ENCODE measurements at regions not wholly inside any gene's neighbourhood (a gene's known extent, or its start where the extent isn't known, plus 50 kb on each side); places are given as distances from the start of the nearest gene placed in this dataset.

DNA sequence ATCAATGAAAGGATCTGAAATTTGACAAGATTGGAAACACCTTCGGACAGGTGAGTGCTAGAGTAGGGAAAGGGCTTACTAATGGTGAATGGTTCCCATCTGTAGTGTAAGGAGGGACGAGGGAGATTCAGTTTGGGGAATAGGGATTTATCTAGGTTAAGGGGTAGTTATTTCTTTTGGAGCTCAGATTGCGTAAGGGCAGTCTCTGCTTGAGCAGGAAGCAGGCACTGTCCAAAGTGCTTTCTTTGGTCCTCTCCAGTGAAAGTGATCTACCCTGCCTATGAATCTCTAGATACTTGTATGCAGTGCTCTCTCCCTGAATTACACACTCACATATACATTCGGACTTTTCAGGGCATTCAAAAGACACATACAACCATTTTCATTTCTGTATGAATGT, 272.9 kb upstream of the FIGN start:
- no peaks in the 10 kb centered on the region for H3K27me3 ChIP-seq
- ATAC-seq (no peak), DNase-seq (no peak)
- TF ChIP-seq, protein P1, sequence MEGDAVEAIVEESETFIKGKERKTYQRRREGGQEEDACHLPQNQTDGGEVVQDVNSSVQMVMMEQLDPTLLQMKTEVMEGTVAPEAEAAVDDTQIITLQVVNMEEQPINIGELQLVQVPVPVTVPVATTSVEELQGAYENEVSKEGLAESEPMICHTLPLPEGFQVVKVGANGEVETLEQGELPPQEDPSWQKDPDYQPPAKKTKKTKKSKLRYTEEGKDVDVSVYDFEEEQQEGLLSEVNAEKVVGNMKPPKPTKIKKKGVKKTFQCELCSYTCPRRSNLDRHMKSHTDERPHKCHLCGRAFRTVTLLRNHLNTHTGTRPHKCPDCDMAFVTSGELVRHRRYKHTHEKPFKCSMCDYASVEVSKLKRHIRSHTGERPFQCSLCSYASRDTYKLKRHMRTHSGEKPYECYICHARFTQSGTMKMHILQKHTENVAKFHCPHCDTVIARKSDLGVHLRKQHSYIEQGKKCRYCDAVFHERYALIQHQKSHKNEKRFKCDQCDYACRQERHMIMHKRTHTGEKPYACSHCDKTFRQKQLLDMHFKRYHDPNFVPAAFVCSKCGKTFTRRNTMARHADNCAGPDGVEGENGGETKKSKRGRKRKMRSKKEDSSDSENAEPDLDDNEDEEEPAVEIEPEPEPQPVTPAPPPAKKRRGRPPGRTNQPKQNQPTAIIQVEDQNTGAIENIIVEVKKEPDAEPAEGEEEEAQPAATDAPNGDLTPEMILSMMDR (IDR thresholded peaks at IDR 0.05) = no peak
- intact Hi-C loops (cut with DNase I) = no loop called here
- no peaks in the 10 kb centered on the region for H3K4me1 ChIP-seq
- no peak overlapping the region for H3K4me3 ChIP-seq
- H3K36me3 ChIP-seq = no peaks in the 10 kb centered on the region
- H3K27ac ChIP-seq = no peak overlapping the region
- H3K9me3 ChIP-seq = no peaks in the 10 kb centered on the region

DNA sequence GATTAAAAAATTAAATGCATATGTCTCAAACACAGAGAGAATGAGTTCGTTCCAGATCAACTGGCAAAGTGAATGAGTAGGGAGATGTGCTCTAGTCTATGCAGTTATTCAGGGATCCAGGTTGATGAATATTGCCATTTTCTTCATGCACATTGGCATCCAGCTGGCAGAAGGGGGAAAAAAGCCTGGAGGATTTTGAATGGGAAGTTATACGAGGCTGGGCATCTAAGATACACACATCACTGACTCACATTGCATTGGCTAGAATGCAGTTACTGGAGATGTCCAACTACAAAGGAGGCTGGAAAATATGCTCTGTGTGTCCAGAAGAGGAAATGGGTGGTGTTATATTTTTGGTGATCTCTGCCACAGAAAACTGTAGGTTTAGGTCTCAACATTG, 270.9 kb upstream of the FIGN start:
- Histone ChIP-seq H3K36me3 (no peaks in the 10 kb centered on the region), H3K9me3 (no peaks in the 10 kb centered on the region), H3K4me3 (no peak overlapping the region), H3K27me3 (no peaks in the 10 kb centered on the region), H3K4me1 (no peaks in the 10 kb centered on the region), H3K27ac (no peak overlapping the region)
- no peak for ATAC-seq
- no peak for DNase-seq
- intact Hi-C loops (cut with DNase I) = no loop called here
- TF ChIP-seq, protein P1 (IDR thresholded peaks at IDR 0.05) = no peak

DNA sequence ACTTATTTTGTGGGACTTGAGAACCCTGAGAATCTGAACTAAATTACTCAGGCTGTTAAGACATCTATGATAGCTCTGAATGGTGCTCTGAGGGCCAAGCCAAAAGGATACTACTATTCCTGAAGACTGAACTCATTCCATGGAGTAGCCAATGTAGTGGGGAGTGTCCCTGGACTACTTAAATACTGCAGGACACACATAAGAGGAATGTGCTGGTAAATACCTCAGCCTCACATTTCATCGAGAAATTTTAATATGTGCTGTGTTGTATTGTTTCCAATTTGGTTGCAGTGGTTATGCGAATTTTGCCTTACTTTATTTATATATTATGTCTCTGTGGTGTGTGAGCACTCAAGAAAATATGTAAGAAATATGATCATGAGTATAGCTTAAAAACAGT, 264.4 kb upstream of the FIGN start:
- TF ChIP-seq, protein P1 (IDR thresholded peaks at IDR 0.05) = no peak
- Histone ChIP-seq H3K27me3 (no peaks in the 10 kb centered on the region), H3K4me1 (no peaks in the 10 kb centered on the region), H3K9me3 (no peaks in the 10 kb centered on the region), H3K27ac (no peak overlapping the region), H3K36me3 (no peaks in the 10 kb centered on the region), H3K4me3 (no peak overlapping the region)
- no peak for ATAC-seq
- no peak for DNase-seq
- intact Hi-C loops (cut with DNase I) = no loop called here

DNA sequence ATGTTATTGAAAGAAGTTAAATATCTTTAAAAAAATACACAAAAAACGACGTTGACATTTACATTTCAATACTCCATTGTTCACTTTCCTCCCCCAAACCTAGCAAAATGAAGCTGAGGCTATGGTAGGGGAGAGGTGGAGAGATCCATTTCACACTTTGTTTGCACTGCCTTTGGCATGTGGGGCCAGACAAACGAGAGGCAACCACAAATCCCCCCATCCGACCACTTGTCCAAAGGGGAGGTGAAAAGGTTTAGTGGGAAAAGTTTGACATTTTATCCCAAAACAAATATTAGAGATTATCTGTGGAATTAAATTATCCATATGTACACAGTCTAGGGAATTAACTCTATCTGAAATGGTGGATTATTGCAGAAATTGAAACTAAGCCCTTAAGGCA, 261.7 kb upstream of the FIGN start:
- TF ChIP-seq, protein P1 (IDR thresholded peaks at IDR 0.05) = no peak
- H3K27ac ChIP-seq = no peak overlapping the region
- H3K27me3 ChIP-seq = no peaks in the 10 kb centered on the region
- no peaks in the 10 kb centered on the region for H3K36me3 ChIP-seq
- H3K4me3 ChIP-seq = no peak overlapping the region
- no peak for ATAC-seq
- no peak for DNase-seq
- H3K9me3 ChIP-seq = no peaks in the 10 kb centered on the region
- intact Hi-C loops (cut with DNase I) = no loop called here
- no peaks in the 10 kb centered on the region for H3K4me1 ChIP-seq

DNA sequence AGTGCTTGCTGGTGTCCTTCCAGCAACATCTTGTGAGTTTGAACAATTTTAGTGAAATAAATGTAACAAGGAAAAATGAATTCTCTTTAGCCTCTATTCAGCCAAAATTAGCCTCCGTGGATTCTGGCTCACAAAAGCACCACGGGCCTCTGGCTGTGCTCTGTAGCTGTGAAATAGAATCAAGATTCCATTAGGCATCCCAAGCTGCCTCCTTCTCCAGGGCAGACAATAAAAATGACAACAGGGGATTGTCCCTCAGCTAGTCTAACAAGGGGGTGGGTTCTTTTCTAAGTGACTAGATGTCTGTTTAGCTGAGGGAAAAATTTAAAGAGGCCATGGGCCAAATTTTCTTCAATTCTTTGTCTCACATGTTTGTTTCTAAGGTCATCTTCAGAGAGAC, 254.7 kb upstream of the FIGN start:
- TF ChIP-seq, protein P1 (IDR thresholded peaks at IDR 0.05) = no peak
- DNase-seq (no peak), ATAC-seq (no peak)
- Histone ChIP-seq H3K4me1 (no peaks in the 10 kb centered on the region), H3K9me3 (no peaks in the 10 kb centered on the region), H3K4me3 (no peak overlapping the region), H3K27ac (no peak overlapping the region), H3K36me3 (no peaks in the 10 kb centered on the region), H3K27me3 (no peaks in the 10 kb centered on the region)
- intact Hi-C loops (cut with DNase I) = no loop called here

Measured in left lung (tissue), 4 donors.